Activated CD4-positive, alpha-beta T cell treated with anti-CD3 and anti-CD28 coated beads, Interleukin-2, Interleukin-4, amounts not matched to agents 100 ng/mL and 50 ng/mL, durations not matched to agents 16 hours and 8 hours (primary cell): ENCODE measurements at regions not wholly inside any gene's neighbourhood (a gene's known extent, or its start where the extent isn't known, plus 50 kb on each side); places are given as distances from the start of the nearest gene placed in this dataset.
"Not testable (repeated sequence)": the region's sequence is repeated elsewhere in the genome, so short reads cannot be mapped to it uniquely, and the experiment has no call there.

Experiments
- DNase-seq: peaks from one replicate; pipeline ENCODE4 v3.0.0-alpha.2; 2020; ENCODE audit warnings: low spot score

DNA sequence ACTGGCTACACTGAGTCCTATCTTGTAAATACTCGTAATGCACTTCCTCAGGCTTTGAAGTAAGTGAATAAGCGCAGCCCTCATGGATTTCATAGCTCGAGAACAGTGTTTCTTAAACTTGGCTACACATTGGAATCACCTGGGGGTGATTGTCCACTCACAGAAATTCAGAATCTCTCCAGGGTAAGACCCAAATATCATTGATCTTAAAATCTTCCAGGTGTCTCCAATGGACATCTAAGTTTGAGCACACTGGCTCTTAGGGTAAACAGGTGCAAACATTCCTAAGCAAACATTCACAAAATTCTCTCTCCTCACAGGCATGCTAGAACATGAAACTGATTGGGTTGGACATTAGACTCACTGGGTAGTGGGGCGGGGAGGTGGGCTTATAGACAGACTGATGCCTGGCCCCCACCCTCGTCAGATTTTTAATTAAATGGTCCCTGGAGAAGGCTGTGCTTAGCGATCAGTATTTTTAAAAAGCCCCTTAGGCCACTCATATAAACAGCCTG, 279.7 kb upstream of the TBL1XR1 start:
- no peak for DNase-seq

- DNase-seq: no peak
These were observed 281.0 kb upstream of the TBL1XR1 start for GRCh38 chr3:177478170-177478867.

DNA sequence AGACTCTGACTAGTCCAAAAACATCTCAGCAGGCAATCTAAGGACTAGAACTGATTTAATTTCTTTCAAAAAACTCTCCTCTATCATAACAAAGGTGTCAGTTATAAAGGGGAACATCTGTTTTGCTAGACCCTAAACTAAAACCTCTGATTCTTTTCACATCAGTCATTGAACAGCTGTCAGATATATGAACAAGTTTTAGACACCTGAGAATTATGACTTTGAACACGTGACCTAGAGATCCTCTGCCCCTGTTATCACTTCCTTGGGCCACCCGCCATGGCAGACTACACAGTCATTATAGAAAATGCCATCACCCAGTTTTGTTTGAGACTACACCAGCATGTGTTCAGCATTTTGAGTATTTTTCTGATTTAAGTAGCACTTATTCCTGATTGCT, 282.3 kb upstream of the TBL1XR1 start:
- no peak for DNase-seq

GRCh38 chr3:177481329-177481728, 284.0 kb upstream of the TBL1XR1 start:
- DNase-seq: no peak

GRCh38 chr3:177482048-177482691, 284.9 kb upstream of the TBL1XR1 start:
- DNase-seq: no peak

GRCh38 chr3:177483182-177483967, 286.1 kb upstream of the TBL1XR1 start:
- no peak for DNase-seq

DNA sequence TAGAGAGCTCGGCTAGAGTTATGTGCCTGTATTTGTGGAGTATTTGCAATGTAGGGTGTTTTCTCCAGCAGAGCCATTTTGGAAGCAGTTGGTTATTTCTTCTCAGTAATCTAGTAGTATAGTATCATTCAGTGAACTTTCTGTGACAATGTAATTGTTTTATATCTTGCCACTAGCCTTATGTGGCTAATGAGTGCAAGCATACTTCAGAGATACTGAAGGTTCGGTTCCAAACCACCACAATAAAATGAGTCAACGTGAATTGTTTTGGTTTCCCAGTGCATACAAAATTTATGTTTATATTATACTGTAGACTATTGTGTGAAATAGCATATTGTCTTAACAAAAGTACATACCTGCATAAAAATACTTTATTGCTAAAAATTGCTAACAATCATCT, 286.9 kb upstream of the TBL1XR1 start:
- no peak for DNase-seq

DNA sequence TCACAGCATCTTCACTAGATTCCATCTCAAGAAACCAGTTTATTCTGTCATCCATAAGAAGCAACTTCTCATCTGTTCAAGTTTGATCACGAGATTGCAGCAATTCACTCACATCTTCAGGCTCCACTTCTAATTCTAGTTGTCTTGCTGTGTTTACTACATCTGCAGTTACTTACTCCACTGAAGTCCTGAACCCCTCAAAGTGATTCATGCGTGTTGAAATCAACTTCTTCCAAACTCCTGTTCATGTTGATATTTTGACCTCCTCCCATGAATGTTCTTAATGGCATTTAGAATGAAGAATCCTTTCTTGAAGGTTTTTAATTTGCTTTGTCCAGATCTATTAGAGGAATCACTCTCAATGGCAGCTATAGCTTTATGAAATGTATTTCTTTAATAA, 287.6 kb upstream of the TBL1XR1 start:
- DNase-seq: no peak

- DNase-seq: no peak
These were observed 290.4 kb upstream of the TBL1XR1 start for GRCh38 chr3:177487635-177488186.

GRCh38 chr3:177488740-177489139, 291.5 kb upstream of the TBL1XR1 start:
- no peak for DNase-seq

DNA sequence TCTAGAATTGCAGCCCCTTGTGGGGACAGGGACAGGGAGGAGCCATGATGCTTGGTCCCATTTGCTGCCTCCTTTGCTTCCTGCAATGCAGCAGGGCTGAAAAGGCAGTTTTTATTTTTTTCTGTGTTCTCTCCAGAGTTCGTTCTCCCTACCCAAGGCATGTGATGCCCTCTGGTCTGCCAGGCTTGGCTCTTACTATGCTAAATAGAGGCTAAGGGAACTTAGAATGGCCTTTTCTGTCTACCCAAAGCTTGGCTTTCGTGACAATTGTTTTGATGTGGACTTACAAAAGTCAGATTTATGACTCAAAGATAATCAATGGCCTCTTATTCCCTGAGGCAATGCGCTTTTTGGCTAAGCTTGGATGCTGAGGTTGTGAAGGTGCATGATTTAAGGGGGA, 293.3 kb upstream of the TBL1XR1 start:
- DNase-seq: no peak

- DNase-seq: no peak
These were observed 294.2 kb upstream of the TBL1XR1 start for GRCh38 chr3:177491296-177492032.

DNA sequence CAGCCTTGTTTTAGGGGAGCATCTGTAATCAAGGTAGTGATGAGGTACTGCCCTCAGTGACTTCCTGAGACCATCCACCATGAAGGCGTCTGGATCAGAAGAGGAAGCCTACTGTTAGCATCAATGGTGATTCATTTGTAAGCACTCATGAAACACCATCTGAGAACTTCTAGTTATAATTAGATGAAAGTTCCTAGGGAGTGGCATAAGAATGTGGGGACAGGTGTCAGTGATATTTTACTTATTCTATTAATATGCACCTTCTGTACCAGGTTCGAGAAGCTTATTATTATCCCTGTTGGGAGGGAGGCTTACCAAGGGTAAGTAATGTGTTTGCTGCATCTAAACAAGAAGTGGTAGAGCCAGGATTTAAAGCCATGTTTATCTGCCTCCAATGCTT, 295.8 kb upstream of the TBL1XR1 start:
- no peak for DNase-seq

DNA sequence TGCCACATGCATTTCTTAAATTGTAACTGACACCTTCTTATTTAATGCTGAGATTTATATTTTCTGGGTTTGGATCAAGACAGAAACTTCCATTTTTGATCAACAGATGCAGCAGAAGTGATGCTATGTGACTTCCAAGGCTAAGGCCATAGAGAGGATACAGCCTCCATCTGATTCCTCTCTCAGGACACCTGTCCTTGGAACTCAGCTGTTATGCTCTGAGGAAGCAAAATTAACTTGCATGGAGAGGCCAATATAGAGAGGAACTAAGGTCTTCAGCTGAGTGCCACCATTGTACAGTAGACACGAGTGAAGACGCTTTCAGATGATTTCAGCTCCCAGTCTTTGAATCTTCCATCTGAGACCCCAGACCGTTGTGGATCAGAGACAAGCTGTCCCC, 296.9 kb upstream of the TBL1XR1 start:
- DNase-seq: no peak

DNA sequence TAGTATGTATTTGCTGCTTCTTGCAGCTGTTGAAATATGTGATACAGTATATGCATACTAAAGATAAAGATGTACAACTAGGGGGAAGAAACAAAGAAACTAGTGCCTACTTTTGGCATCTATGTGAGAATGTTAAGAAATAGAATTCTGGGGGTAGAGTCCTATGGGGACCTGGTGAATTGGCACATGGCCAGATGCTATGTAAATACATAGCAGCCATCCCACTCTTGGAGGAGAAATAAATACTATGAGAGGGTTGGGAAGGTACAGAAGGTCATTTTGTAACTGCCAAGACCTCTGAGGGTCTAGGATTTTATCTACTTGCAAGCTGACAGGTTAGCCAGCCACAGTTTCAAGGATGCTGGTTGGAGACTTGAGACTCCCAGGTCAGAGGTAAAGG, 298.3 kb upstream of the TBL1XR1 start:
- no peak for DNase-seq

- DNase-seq: no peak
These were observed 301.0 kb upstream of the TBL1XR1 start for GRCh38 chr3:177498037-177498857.

- DNase-seq: not testable (repeated sequence)
These were observed 301.8 kb upstream of the TBL1XR1 start for GRCh38 chr3:177499039-177499438.

DNA sequence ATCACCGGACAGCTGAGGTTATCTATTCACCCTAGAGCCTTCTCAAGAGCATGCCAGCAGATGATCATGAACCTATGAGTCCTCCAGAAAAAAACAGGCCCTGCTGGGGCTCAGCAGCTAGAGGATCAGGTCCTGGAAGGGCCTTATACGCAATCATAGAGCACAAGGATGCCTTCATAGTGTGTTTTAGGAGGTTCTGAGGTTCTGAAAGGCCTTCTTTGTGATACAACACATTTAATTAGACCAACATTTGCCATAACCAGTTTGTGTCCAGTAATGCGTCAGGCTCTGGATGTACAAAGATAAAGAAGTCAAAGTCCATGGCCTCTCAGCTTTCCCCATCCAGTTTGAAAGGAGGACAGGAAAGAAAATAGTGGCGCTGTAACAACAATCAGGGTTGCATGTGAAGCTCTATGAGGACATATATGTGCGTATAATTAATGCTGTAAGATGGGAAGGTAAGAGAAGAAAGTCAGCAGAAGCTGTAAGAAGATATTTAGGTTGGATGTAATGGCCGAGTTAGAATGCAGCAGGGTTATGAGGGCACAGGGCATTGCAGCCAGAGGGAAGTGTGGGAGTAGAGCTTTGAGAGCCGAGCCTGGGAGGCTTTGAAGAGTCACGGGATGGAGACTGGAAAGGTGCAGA, 302.6 kb upstream of the TBL1XR1 start:
- no peak for DNase-seq

DNA sequence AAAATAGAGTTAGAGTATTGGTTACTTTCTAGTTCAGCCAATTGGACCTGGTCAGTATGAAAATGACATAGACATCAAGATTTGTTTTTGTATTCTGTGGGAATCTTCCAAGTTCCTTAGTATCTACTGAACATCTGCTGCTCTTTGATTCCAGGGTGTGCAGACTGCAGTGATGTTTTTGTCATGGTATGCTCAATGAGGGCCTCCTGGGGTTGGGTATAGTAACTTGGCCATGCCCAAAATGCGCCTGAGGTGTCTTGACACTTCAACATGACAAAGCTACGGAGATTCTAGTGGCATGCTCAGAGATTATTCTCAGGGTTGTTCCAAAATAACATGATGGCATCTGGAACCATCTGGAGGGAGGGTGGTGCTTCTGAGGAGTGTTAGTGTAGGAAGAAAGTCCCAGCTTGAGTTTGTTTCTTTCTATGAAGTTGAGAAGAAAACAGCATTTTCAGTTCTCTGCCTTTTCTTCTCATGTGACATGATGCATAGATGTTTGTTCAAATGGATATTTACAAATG, 313.5 kb upstream of the TBL1XR1 start:
- DNase-seq: no peak
